ENCODE measurements at regions not wholly inside any gene's neighbourhood (a gene's known extent, or its start where the extent isn't known, plus 50 kb on each side); places are given as distances from the start of the nearest gene placed in this dataset.
"Not testable (repeated sequence)": the region's sequence is repeated elsewhere in the genome, so short reads cannot be mapped to it uniquely, and the experiment has no call there.

GRCh38 chr5:82584631-82585030, 306.5 kb upstream of the RPS23 start:
- Histone ChIP-seq H3K27ac (ENCODE audit: low read length) (no peak overlapping the region), H3K36me3 (ENCODE audit: control insufficient read depth, insufficient read depth, low read length) (no peaks in the 10 kb centered on the region), H3K9me3 (ENCODE audit: control insufficient read depth, insufficient read depth, low read depth, low read length) (no peaks in the 10 kb centered on the region), H3K4me3 (ENCODE audit: low read depth in 2 of 2, low read length in 2 of 2) (no peak overlapping the region), H3K27me3 (ENCODE audit: control insufficient read depth, insufficient read depth, low read length) (no peaks in the 10 kb centered on the region), H3K4me1 (ENCODE audit: control insufficient read depth, insufficient read depth, low read length) (no peaks in the 10 kb centered on the region)
- in situ Hi-C loops (cut with HindIII; ENCODE audit: low pct_unique_long_range_greater_than_20kb, low sequenced_read_pairs) (no loop called here), intact Hi-C loops (cut with micrococcal nuclease; ENCODE audit: unreplicated experiment) (no loop called here)
- no peak for TF ChIP-seq TCF7L2 (IDR thresholded peaks at IDR 0.05; ENCODE audit: low read depth, low read length)
- TF ChIP-seq REST (IDR thresholded peaks at IDR 0.05; ENCODE audit: insufficient read depth in 1 of 2, low read depth in 2 of 2, low read length in 1 of 2) = no peak
- TF ChIP-seq SIN3A (IDR thresholded peaks at IDR 0.05; ENCODE audit: borderline replicate concordance, insufficient read depth, low read depth, low read length) = no peak
- no peak for TF ChIP-seq POLR2AphosphoS5 (IDR thresholded peaks at IDR 0.05; ENCODE audit: low read depth, low read length)
- TF ChIP-seq CTCF (IDR thresholded peaks at IDR 0.05) = no peak
- POLR2A ChIA-PET = no interaction called here
- DNase-seq (ENCODE audit: low read depth, low spot score) = no peak
- no TSS peak for BruUV-seq (replicated peaks)
- ATAC-seq = no peak
- CTCF ChIA-PET = no interaction called here

- intact Hi-C loops (cut with micrococcal nuclease; ENCODE audit: unreplicated experiment); H3K9me3 ChIP-seq (ENCODE audit: control insufficient read depth, insufficient read depth, low read depth, low read length); in situ Hi-C loops (cut with HindIII; ENCODE audit: low pct_unique_long_range_greater_than_20kb, low sequenced_read_pairs); H3K27me3 ChIP-seq (ENCODE audit: control insufficient read depth, insufficient read depth, low read length); POLR2A ChIA-PET; H3K36me3 ChIP-seq (ENCODE audit: control insufficient read depth, insufficient read depth, low read length); DNase-seq (ENCODE audit: low read depth, low spot score); H3K4me1 ChIP-seq (ENCODE audit: control insufficient read depth, insufficient read depth, low read length); H3K4me3 ChIP-seq (ENCODE audit: low read depth in 2 of 2, low read length in 2 of 2); H3K27ac ChIP-seq (ENCODE audit: low read length); CTCF ChIA-PET; BruUV-seq (replicated peaks); ATAC-seq: not testable (repeated sequence)
Measured at GRCh38 chr5:82583331-82583730, 305.2 kb upstream of the RPS23 start.

DNA sequence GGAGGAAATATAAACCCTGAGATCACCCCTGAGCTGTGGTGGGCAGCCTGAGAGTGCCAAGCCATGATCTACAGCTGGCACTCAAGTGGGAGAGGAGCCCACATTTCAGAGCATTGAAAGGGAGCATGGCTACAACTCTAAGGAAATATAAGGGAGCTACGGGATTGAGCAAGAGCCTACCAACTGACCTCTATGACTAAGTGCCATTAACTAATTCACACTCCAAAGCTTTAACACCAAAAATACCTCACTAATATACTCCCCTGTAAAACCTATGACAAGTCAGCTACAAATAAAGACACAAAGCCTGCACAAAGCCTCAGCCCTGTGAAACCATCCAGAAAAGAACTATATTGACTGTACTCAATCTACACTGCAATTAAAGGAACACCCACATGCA, 286.8 kb upstream of the RPS23 start:
- Histone ChIP-seq H3K27ac (ENCODE audit: low read length) (no peak overlapping the region), H3K4me1 (ENCODE audit: control insufficient read depth, insufficient read depth, low read length) (no peaks in the 10 kb centered on the region), H3K4me3 (ENCODE audit: low read depth in 2 of 2, low read length in 2 of 2) (no peak overlapping the region), H3K36me3 (ENCODE audit: control insufficient read depth, insufficient read depth, low read length) (no peaks in the 10 kb centered on the region), H3K27me3 (ENCODE audit: control insufficient read depth, insufficient read depth, low read length) (no peaks in the 10 kb centered on the region), H3K9me3 (ENCODE audit: control insufficient read depth, insufficient read depth, low read depth, low read length) (no peaks in the 10 kb centered on the region)
- ChIA-PET POLR2A (no interaction called here), CTCF (no interaction called here)
- intact Hi-C loops (cut with micrococcal nuclease; ENCODE audit: unreplicated experiment) (no loop called here), in situ Hi-C loops (cut with HindIII; ENCODE audit: low pct_unique_long_range_greater_than_20kb, low sequenced_read_pairs) (no loop called here)
- TF ChIP-seq SIN3A (IDR thresholded peaks at IDR 0.05; ENCODE audit: borderline replicate concordance, insufficient read depth, low read depth, low read length) (no peak), POLR2AphosphoS5 (IDR thresholded peaks at IDR 0.05; ENCODE audit: low read depth, low read length) (no peak), REST (IDR thresholded peaks at IDR 0.05; ENCODE audit: insufficient read depth in 1 of 2, low read depth in 2 of 2, low read length in 1 of 2) (no peak), CTCF (IDR thresholded peaks at IDR 0.05) (no peak), TCF7L2 (IDR thresholded peaks at IDR 0.05; ENCODE audit: low read depth, low read length) (no peak)
- ATAC-seq (no peak), DNase-seq (ENCODE audit: low read depth, low spot score) (no peak)
- BruUV-seq (replicated peaks) = no TSS peak
